Neural crest cell (in vitro differentiated cells): ENCODE measurements at regions not wholly inside any gene's neighbourhood (a gene's known extent, or its start where the extent isn't known, plus 50 kb on each side); places are given as distances from the start of the nearest gene placed in this dataset.

Source experiments
- DNase-seq: peaks from one replicate; pipeline ENCODE4 v3.0.0; 2021; ENCODE audit warnings: low read depth, mixed read lengths, low spot score
- H3K27ac Mint-ChIP-seq: one replicate; pipeline ENCODE4 v1.8.0; 2021; ENCODE audit warnings: mild to moderate bottlenecking, mixed read lengths; ENCODE audit not compliant: unreplicated experiment
- H3K27me3 Mint-ChIP-seq: 2 replicates; pipeline ENCODE4 v1.8.0; 2021; ENCODE audit warnings: low read depth, mild to moderate bottlenecking, mixed read lengths
- H3K36me3 Mint-ChIP-seq: 2 replicates; pipeline ENCODE4 v1.8.0; 2021; ENCODE audit warnings: low read depth, mild to moderate bottlenecking, mixed read lengths
- H3K4me1 Mint-ChIP-seq: 2 replicates; pipeline ENCODE4 v1.8.0; 2021; ENCODE audit warnings: mixed read lengths
- H3K4me3 Mint-ChIP-seq: one replicate; pipeline ENCODE4 v1.8.0; 2021; ENCODE audit warnings: mild to moderate bottlenecking, mixed read lengths
- H3K9me3 Mint-ChIP-seq: 2 replicates; pipeline ENCODE4 v1.8.0; 2021; ENCODE audit warnings: mixed read lengths
- TF ChIP-seq, protein P1 (sequence below): fragments of 200-600 bp; sonication (generic); conservative IDR thresholded peaks from 2 replicates; pipeline ENCODE4 v1.5.0; 2021; ENCODE audit warnings: antibody characterized with exemption, mild to moderate bottlenecking

DNA sequence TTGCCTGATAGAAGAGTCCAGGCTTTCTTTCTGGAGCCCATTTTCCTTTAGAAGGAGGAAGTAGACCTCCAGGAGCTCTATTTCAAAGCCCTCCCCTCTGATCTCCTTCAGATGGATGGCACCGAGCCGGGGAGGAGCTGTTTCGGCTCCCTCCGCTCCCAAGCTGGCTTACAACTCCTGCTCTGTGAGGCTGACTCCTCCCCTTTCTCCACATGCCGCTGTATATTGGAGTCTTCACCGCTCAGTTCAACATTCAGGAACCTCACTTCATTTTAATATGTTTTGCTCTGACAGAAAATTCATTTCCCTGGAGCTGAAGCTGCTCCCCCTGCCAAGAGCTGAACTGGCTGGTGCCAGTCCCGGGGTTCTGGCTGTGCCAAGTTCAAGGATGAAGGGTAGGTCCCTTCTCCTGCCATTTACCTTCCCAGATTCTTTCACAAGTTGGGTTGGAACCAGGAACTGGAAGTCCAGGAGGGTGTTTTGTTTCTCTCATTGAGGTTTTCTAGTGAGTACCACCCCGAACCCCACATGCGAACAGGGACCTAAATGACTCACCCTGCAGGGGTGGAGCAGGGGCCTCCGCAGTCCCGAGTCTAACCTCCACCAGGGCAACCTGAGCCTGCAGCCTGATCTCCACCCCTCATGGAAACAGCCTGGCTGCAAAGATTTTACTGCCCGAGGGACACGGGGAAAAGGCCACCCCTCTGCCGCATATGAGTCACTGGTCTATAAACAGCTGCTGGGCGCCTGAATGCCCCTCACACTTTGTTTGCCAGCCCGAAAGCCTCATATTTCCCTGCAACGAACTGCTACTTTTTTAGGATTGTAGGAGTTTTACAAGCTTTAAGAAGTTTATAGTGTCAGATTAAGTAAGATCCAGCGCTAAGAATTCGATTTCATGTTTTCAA lies 68.6 kb upstream of the FOXA2 start:
- TF ChIP-seq, protein P1, sequence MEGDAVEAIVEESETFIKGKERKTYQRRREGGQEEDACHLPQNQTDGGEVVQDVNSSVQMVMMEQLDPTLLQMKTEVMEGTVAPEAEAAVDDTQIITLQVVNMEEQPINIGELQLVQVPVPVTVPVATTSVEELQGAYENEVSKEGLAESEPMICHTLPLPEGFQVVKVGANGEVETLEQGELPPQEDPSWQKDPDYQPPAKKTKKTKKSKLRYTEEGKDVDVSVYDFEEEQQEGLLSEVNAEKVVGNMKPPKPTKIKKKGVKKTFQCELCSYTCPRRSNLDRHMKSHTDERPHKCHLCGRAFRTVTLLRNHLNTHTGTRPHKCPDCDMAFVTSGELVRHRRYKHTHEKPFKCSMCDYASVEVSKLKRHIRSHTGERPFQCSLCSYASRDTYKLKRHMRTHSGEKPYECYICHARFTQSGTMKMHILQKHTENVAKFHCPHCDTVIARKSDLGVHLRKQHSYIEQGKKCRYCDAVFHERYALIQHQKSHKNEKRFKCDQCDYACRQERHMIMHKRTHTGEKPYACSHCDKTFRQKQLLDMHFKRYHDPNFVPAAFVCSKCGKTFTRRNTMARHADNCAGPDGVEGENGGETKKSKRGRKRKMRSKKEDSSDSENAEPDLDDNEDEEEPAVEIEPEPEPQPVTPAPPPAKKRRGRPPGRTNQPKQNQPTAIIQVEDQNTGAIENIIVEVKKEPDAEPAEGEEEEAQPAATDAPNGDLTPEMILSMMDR, result no peak
- peaks cover 39% of the 10 kb centered on the region for H3K27me3 Mint-ChIP-seq
- no peaks in the 10 kb centered on the region for H3K36me3 Mint-ChIP-seq
- no peak overlapping the region for H3K27ac Mint-ChIP-seq
- peaks cover 2% of the 10 kb centered on the region for H3K9me3 Mint-ChIP-seq
- H3K4me3 Mint-ChIP-seq, result no peak overlapping the region
- peaks cover 6% of the 10 kb centered on the region for H3K4me1 Mint-ChIP-seq
- DNase-seq, result no peak

DNA sequence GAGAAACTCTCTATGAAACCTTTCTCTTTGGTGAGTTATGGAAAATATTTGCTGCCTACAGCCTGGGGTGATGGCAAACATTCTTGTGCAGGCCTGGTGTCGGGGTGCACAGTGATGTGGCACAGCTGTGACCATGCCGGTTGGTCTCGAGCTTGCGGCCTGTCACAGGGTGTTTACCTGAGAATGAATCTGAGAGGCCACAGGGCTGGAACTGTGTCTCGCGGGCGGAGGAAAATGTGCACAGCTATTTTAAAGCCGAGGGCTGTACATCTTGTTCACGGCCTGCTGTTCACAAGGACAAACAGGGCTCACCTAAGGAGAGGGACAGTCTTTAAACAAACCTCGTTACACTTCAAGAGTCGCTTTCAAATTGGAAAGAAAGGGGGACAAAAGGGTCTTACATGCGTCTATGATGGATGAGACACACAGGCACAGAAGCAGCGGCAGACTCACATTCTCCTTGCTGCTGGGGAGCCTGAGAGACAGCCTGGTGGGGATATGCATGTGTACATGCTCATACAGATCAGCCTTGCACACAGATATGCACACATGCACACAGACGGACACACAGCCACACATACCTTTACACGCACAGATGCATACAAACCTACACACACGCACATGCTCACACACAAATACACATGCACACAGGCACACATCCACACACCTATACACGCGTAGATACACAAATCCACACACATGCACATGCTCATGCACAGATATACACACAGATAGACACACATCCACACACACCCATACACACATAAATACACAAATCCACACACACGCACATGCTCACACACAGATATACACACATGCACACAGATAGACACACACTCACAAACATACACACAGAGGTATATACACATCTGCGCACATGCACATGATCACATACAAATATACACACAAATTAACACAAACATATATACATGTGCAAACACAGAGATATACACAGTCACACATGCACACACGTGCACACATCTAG lies 69.6 kb upstream of the FOXA2 start:
- DNase-seq, result no peak
- Mint-ChIP-seq H3K9me3 (peaks cover 2% of the 10 kb centered on the region), H3K27me3 (peaks cover 37% of the 10 kb centered on the region), H3K36me3 (no peaks in the 10 kb centered on the region), H3K4me3 (no peak overlapping the region), H3K27ac (no peak overlapping the region), H3K4me1 (peaks cover 6% of the 10 kb centered on the region)
- TF ChIP-seq, protein P1, result no peak

GRCh38 chr20:22663528-22664025 lies 79.2 kb upstream of the FOXA2 start:
- Mint-ChIP-seq H3K27me3 (peaks cover 48% of the 10 kb centered on the region), H3K4me1 (no peaks in the 10 kb centered on the region), H3K36me3 (no peaks in the 10 kb centered on the region), H3K9me3 (no peaks in the 10 kb centered on the region), H3K4me3 (no peak overlapping the region), H3K27ac (no peak overlapping the region)
- TF ChIP-seq, protein P1, result no peak
- no peak for DNase-seq

- DNase-seq, result no peak
- Mint-ChIP-seq H3K27ac (no peak overlapping the region), H3K4me3 (no peak overlapping the region), H3K4me1 (no peaks in the 10 kb centered on the region), H3K36me3 (peaks cover 4% of the 10 kb centered on the region), H3K9me3 (peaks cover 7% of the 10 kb centered on the region), H3K27me3 (peaks cover 49% of the 10 kb centered on the region)
- TF ChIP-seq, protein P1, result no peak
These were observed 82.8 kb upstream of the FOXA2 start for GRCh38 chr20:22667198-22667597.

- no peak overlapping the region for H3K27ac Mint-ChIP-seq
- H3K4me3 Mint-ChIP-seq, result no peak overlapping the region
These were observed 87.8 kb upstream of the FOXA2 start for GRCh38 chr20:22672191-22672590.

More at GRCh38 chr20:22672191-22672590, 87.8 kb upstream of the FOXA2 start:
- H3K27me3 Mint-ChIP-seq, result peaks cover 49% of the 10 kb centered on the region
- no peaks in the 10 kb centered on the region for H3K4me1 Mint-ChIP-seq
- TF ChIP-seq, protein P1, result no peak
- DNase-seq, result no peak
- H3K9me3 Mint-ChIP-seq, result peaks cover 7% of the 10 kb centered on the region
- peaks cover 4% of the 10 kb centered on the region for H3K36me3 Mint-ChIP-seq
